ENCODE measurements at regions not wholly inside any gene's neighbourhood (a gene's known extent, or its start where the extent isn't known, plus 50 kb on each side); places are given as distances from the start of the nearest gene placed in this dataset.

- TF ChIP-seq IRF3 (IDR thresholded peaks at IDR 0.05): no peak
- TF ChIP-seq KDM1A (IDR thresholded peaks at IDR 0.05; ENCODE audit: borderline replicate concordance): no peak
These were observed 264.1 kb downstream of the DACT1 start (continued) for GRCh38 chr14:58901826-58902225.

GRCh38 chr14:58904776-58905175 is 267.0 kb downstream of the DACT1 start:
- Histone ChIP-seq H3K4me1 (ENCODE audit: control insufficient read depth, insufficient read depth, low read length) (no peaks in the 10 kb centered on the region), H3K27ac (ENCODE audit: control insufficient read depth, insufficient read depth) (no peak overlapping the region), H4K20me1 (ENCODE audit: control insufficient read depth, insufficient read depth) (no peaks in the 10 kb centered on the region), H3K27me3 (replicated peaks in 1 of 2; ENCODE audit: control insufficient read depth in 2 of 2, insufficient read depth in 2 of 2, low read length in 1 of 2) (no peaks in the 10 kb centered on the region), H3K36me3 (ENCODE audit: control insufficient read depth in 2 of 2, insufficient read depth in 2 of 2, low read length in 1 of 2) (no peaks in the 10 kb centered on the region), H3K4me2 (ENCODE audit: control insufficient read depth, insufficient read depth) (no peak overlapping the region), H3K9ac (ENCODE audit: control insufficient read depth, insufficient read depth, low read length) (no peak overlapping the region), H3K4me3 (no peak overlapping the region), H3K79me2 (ENCODE audit: control insufficient read depth, insufficient read depth, low read length) (no peaks in the 10 kb centered on the region), H2AFZ (ENCODE audit: control insufficient read depth, low read depth, low read length) (no peak overlapping the region), H3K9me3 (replicated peaks; ENCODE audit: control insufficient read depth, insufficient read depth, low read length) (no peaks in the 10 kb centered on the region; the same call in 2 of the 3 replicates)
- no peak for DNase-seq (ENCODE audit: low read depth, low spot score)
- intact Hi-C loops (cut with micrococcal nuclease; ENCODE audit: unreplicated experiment) (no loop called here), in situ Hi-C loops (cut with MboI) (no loop called here)
- no peak for FAIRE-seq
- ChIA-PET CTCF (no interaction called here), RAD21 (ENCODE audit: unreplicated experiment) (no interaction called here), SMC1A (ENCODE audit: uncharacterized antibody, unreplicated experiment) (interaction anchor here (0.7 kb wide), 1 partner anchor 733 kb away, joined by 3 read pairs; no protein-coding TSS in a partner anchor), POLR2A (no interaction called here)
- WGBS (ENCODE audit: insufficient coverage, insufficient replicate concordance, low lambda C conversion rate, missing lambda C conversion rate): 37% methylated on average over 1 of the region's 1 CpG
- BruUV-seq (replicated peaks): no TSS peak
- TF ChIP-seq REST (IDR thresholded peaks at IDR 0.05; ENCODE audit: low read depth, low read length): no peak
- ATAC-seq: no peak

Data from GM12878 (cell line).